ENCODE measurements at regions not wholly inside any gene's neighbourhood (a gene's known extent, or its start where the extent isn't known, plus 50 kb on each side); places are given as distances from the start of the nearest gene placed in this dataset.

GRCh38 chr2:11988691-11989353 lies 242.4 kb downstream of the LPIN1 start:
- no peak overlapping the region for H3K4me3 Mint-ChIP-seq (ENCODE audit: unreplicated experiment)

GRCh38 chr2:11989354-11989703 lies 242.9 kb downstream of the LPIN1 start:
- TF ChIP-seq CTCF (IDR thresholded peaks at IDR 0.05; ENCODE audit: partially characterized antibody, unreplicated experiment), result no peak
- H3K4me3 Mint-ChIP-seq (ENCODE audit: unreplicated experiment), result no peak overlapping the region
- peaks cover 5% of the 10 kb centered on the region for H3K27me3 Mint-ChIP-seq (ENCODE audit: unreplicated experiment)
- DNase-seq, result no peak
- no peaks in the 10 kb centered on the region for H3K4me1 Mint-ChIP-seq (ENCODE audit: low read depth, unreplicated experiment)
- peaks cover 5% of the 10 kb centered on the region for H3K9me3 Mint-ChIP-seq (ENCODE audit: unreplicated experiment)
- no peak overlapping the region for H3K27ac Mint-ChIP-seq (ENCODE audit: unreplicated experiment)
- H3K36me3 Mint-ChIP-seq (ENCODE audit: unreplicated experiment), result no peaks in the 10 kb centered on the region

More at GRCh38 chr2:11988691-11989353, 242.4 kb downstream of the LPIN1 start:
- no peaks in the 10 kb centered on the region for H3K36me3 Mint-ChIP-seq (ENCODE audit: unreplicated experiment)
- peaks cover 5% of the 10 kb centered on the region for H3K9me3 Mint-ChIP-seq (ENCODE audit: unreplicated experiment)
- H3K27me3 Mint-ChIP-seq (ENCODE audit: unreplicated experiment), result peaks cover 5% of the 10 kb centered on the region
- no peaks in the 10 kb centered on the region for H3K4me1 Mint-ChIP-seq (ENCODE audit: low read depth, unreplicated experiment)
- no peak overlapping the region for H3K27ac Mint-ChIP-seq (ENCODE audit: unreplicated experiment)
- no peak for TF ChIP-seq CTCF (IDR thresholded peaks at IDR 0.05; ENCODE audit: partially characterized antibody, unreplicated experiment)
- no peak for DNase-seq

GRCh38 chr2:11990576-11990975 lies 244.1 kb downstream of the LPIN1 start:
- H3K4me3 Mint-ChIP-seq (ENCODE audit: unreplicated experiment), result no peak overlapping the region
- H3K27ac Mint-ChIP-seq (ENCODE audit: unreplicated experiment), result no peak overlapping the region

GRCh38 chr2:11993749-11994148 lies 247.3 kb downstream of the LPIN1 start:
- Mint-ChIP-seq H3K9me3 (ENCODE audit: unreplicated experiment) (no peaks in the 10 kb centered on the region), H3K4me1 (ENCODE audit: low read depth, unreplicated experiment) (no peaks in the 10 kb centered on the region), H3K4me3 (ENCODE audit: unreplicated experiment) (no peak overlapping the region), H3K27me3 (ENCODE audit: unreplicated experiment) (no peaks in the 10 kb centered on the region), H3K36me3 (ENCODE audit: unreplicated experiment) (no peaks in the 10 kb centered on the region), H3K27ac (ENCODE audit: unreplicated experiment) (no peak overlapping the region)
- no peak for DNase-seq
- TF ChIP-seq CTCF (IDR thresholded peaks at IDR 0.05; ENCODE audit: partially characterized antibody, unreplicated experiment), result no peak

More at GRCh38 chr2:11990576-11990975, 244.1 kb downstream of the LPIN1 start:
- no peak for TF ChIP-seq CTCF (IDR thresholded peaks at IDR 0.05; ENCODE audit: partially characterized antibody, unreplicated experiment)
- Mint-ChIP-seq H3K36me3 (ENCODE audit: unreplicated experiment) (no peaks in the 10 kb centered on the region), H3K4me1 (ENCODE audit: low read depth, unreplicated experiment) (no peaks in the 10 kb centered on the region), H3K9me3 (ENCODE audit: unreplicated experiment) (peaks cover 5% of the 10 kb centered on the region), H3K27me3 (ENCODE audit: unreplicated experiment) (peaks cover 5% of the 10 kb centered on the region)
- DNase-seq, result no peak

GRCh38 chr2:11995456-11995855 lies 249.0 kb downstream of the LPIN1 start:
- H3K27ac Mint-ChIP-seq (ENCODE audit: unreplicated experiment), result no peak overlapping the region
- H3K36me3 Mint-ChIP-seq (ENCODE audit: unreplicated experiment), result no peaks in the 10 kb centered on the region
- H3K4me1 Mint-ChIP-seq (ENCODE audit: low read depth, unreplicated experiment), result no peaks in the 10 kb centered on the region
- no peak for DNase-seq
- H3K4me3 Mint-ChIP-seq (ENCODE audit: unreplicated experiment), result no peak overlapping the region
- no peaks in the 10 kb centered on the region for H3K9me3 Mint-ChIP-seq (ENCODE audit: unreplicated experiment)
- no peak for TF ChIP-seq CTCF (IDR thresholded peaks at IDR 0.05; ENCODE audit: partially characterized antibody, unreplicated experiment)
- no peaks in the 10 kb centered on the region for H3K27me3 Mint-ChIP-seq (ENCODE audit: unreplicated experiment)
